ENCODE measurements at regions not wholly inside any gene's neighbourhood (a gene's known extent, or its start where the extent isn't known, plus 50 kb on each side); places are given as distances from the start of the nearest gene placed in this dataset.
A peak's percentile ranks its signal among the peaks of the same experiment; 100 is the strongest.

GRCh38 chr17:17398188-17398942 is 78.4 kb upstream of the MED9 start:
- no peak for DNase-seq

DNA sequence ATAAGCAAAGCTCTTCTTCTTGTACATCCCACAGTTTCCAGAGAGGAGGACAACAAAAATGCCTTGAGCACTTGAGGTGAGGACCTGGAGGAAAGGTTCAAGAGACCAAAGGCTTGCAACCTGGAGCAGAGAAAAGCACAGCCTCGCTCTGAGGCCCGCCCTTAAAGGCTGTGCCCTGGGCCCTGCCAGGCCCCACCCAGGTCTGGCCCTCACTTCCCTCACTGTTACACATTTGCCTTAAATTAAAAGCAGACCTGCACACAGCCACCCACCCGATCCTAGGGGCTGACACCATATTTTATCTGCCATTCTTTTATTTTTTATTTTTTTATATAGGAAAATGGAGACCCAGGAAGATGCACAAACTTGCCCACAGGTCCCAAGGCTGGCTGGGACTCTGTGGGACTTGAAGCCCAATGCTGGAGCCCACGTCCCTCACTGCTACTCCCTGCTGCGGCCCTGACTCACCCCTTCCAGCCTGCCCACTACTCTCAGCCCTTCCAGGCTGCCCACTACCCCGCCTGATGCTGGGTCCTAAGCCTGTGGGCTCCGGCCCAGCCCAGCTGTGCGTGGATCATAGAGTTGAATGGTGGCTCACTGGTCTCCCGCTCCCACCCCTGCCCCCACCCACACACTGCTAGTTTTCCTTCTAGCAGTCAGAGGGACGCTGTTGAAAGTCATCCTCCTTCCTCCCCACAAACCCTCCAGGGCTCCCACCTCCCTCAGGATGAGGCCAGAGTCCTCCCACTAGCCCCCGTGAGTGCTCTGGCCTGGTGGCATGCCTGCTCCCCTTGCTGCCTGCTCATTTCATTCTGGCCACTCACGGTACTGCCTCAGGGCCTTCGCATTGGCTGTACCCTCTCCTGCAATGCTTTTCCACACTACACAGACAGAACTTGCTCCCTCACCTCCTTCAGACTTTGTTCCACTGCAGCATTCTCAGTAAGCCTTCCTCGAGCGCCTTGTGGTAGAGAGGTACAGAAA is 77.6 kb upstream of the MED9 start:
- DNase-seq: no peak

- DNase-seq: no peak
Measured at GRCh38 chr17:17400070-17400469, 76.7 kb upstream of the MED9 start.

- DNase-seq: no peak
Measured at GRCh38 chr17:17400566-17401184, 76.1 kb upstream of the MED9 start.

- DNase-seq: no peak
Measured at GRCh38 chr17:17401271-17401781, 75.5 kb upstream of the MED9 start.

DNA sequence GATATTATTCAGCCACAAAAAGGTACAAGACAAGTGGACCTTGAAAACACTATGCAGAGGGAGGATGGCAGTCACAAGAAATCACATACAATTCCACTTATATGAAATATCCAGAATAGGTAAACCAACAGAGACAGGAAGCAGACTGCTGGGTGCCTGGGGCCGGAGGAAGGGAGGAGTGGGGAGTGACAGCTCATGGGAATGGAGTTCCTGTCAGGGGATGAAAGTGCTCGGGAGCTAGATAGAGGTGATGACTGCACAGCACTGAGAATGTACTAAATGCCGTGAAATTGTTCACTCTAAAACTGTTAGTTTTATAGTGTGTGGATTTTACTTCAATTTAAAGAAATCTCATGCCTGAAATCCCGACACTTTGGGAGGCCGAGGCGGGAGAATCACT is 74.2 kb upstream of the MED9 start:
- DNase-seq: no peak

DNA sequence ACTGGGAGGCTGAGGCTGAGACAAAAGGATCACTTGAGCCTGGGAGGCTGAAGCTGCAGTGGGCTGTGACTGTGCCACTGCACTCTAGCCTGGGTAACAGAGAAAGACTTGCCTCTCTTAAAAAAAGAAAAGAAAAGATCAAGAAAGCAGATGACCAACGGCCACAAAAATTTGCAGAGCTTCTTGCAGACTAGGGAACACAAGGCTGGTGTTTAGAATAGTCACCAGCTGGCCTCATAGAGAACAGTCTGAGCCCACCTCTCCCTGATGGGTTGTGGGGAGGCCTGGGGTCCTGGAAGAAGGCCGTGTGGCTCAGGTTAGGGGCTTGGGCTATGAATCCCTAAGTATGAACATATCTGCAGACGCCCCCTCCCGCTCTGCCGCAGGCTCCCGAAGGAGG is 73.7 kb upstream of the MED9 start:
- DNase-seq: no peak

DNA sequence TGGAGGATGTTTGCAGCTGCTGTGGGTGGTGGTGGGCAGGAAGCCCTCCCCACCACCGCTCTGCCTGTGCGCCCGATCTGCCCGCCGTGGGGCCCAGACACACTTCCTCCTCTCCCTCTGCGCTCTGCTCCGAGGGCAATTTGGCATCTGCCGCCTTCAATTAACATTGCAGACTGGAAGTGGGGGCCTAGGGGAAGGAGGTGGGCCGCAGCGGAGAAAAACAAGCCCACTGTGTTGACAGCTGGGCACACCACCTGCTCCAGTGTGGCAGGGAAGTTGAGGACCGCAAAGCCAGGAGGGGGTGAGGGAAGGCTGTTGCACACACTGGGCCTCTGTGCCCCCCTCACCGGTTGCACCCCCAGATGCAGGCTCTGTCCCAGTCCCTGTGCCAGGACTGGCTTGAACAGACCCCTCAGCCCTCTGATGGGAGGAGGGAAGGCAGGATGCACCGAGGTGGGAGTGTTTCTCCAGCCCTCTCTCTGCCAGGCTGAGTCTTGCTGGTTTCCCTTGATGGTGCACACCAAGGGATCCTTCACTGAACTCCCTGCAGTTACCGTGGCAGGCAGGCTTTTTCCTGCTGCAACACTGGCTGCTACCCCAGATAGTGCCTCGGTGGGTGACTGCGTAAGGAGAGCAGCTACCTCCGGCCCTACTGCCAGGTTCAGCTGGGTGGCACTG is 72.8 kb upstream of the MED9 start:
- DNase-seq: peak; percentile 45

DNA sequence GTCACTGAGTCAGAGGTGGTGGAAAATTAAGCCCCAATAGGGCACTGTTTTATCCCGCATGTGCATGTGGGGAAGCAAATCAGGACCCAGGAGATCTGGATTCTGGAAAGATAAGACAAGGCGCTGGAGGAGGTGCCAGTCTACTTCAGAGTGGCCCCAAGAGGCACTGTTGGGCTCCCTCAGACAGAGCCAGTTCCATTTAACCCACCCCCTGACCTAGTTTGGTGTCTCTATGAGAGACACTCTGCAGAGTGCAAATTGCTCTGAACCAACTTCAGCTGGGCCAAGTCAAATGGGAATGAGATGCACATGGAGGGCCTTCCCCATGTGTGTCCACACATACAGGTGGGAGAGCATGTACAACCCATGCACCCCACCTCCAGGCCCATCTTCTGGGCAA is 71.1 kb upstream of the MED9 start:
- DNase-seq: no peak

GRCh38 chr17:17406225-17406624 is 70.6 kb upstream of the MED9 start:
- DNase-seq: no peak

GRCh38 chr17:17408236-17408794 is 68.5 kb upstream of the MED9 start:
- DNase-seq: peak; percentile 75

GRCh38 chr17:17410357-17410756 is 66.4 kb upstream of the MED9 start:
- no peak for DNase-seq

DNA sequence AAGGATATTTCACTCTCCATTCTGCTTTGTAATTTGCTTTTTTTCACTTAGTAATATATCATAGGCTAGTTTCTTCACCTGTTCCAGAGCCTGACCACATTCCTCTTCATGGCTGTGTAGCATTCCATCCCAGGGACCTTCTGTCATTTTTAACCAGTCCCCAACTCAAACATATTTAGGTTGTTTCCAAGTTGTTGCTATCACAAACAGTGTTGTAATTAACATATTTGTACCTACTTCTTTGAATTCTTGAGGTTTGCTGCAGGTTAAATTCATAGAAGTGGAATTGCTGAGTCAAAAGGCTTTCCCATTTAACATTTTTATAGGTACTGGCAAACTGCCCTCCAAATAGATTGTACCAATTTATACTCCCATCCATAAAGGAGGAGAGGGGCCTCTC is 65.1 kb upstream of the MED9 start:
- DNase-seq: no peak

DNA sequence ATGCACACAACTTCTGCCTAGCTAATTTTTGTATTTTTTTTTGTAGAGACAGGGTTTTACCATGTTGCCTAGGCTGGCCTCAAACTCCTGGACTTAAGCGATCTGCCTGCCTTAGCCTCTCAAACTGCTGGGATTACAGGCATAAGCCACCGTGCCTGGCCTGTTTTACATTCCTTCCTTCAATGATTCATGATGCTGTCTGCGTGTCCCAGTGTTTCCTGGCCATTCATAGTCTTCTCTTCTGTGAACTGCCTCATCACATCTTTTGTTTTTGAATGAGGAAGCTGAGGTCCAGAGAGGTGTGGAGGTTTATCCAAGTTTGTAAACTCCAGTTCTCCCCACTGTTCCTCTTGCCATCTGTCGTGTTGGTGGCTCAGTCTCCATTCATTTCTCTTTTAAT is 64.5 kb upstream of the MED9 start:
- no peak for DNase-seq

GRCh38 chr17:17413215-17413792 is 63.5 kb upstream of the MED9 start:
- no peak for DNase-seq

- DNase-seq: no peak
Measured at GRCh38 chr17:17413821-17414220, 63.0 kb upstream of the MED9 start.

- no peak for DNase-seq
Measured at GRCh38 chr17:17414341-17414805, 62.4 kb upstream of the MED9 start.

GRCh38 chr17:17415006-17415405 is 61.8 kb upstream of the MED9 start:
- no peak for DNase-seq

GRCh38 chr17:17416007-17416399 is 60.8 kb upstream of the MED9 start:
- peak; percentile 79 for DNase-seq

DNA sequence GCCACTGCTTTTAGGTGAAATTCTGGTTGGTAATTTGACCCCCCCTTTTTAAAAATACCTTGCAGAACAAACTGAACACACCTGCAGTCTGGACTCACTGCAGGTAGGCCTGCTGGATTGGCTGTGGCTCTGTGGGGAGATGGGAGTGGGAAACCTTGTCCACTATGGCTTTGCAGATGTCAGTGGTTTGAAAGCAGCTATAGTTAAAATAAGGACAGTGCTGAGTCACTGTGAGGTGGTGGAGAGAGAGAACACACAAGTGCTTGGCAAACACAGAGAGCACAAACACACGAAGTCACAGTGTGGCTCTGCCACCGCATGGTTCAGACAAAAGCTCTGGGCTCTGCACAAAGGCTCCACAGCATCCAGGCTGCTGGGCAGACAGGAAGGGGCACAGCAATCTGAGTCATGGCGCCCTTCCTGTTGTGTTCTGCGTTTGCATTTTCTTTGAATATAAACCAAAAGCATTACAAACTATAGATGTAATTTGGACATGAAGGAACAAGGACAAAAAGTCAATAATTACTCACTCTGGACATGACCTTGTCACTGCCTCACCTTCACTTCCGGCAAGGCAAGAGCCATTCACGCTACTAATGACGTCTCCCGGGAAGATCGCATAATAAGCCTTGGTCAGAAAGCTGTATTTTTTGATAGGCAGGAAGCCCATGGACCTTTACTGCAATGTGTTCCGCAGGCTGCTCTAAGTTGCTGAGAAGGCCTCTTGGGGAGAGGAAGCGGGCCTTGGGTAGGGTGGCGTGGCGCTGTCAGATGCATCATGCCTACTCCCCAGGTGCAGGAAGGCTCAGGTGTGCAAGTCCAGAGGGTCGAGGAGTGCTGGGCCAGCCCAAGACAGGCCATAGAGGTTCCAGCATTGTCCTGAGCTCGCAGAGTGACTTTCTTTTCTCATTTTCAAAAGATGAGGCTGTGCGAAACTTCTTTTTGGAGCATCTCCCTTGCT is 60.1 kb upstream of the MED9 start:
- peak; percentile 50 for DNase-seq

GRCh38 chr17:17417718-17418181 is 59.0 kb upstream of the MED9 start:
- DNase-seq: no peak
